Mammary epithelial cell (primary cell): ENCODE measurements at regions not wholly inside any gene's neighbourhood (a gene's known extent, or its start where the extent isn't known, plus 50 kb on each side); places are given as distances from the start of the nearest gene placed in this dataset.

ENCODE experiments used
- CTCF ChIP-seq, 2 donors: IDR thresholded peaks in 1 of 2; conservative IDR thresholded peaks in 1 of 2; 2 replicates each; pipeline ENCODE4 v1.5.1; 2011 to 2012; ENCODE audit warnings: inconsistent platforms in 2 of 2, low read length in 2 of 2, mild to moderate bottlenecking in 2 of 2, control low read depth in 1 of 2, low read depth in 1 of 2; ENCODE audit not compliant: insufficient read depth in 1 of 2; ENCODE audit errors: extremely low read depth in 1 of 2
- EZH2 ChIP-seq: IDR thresholded peaks from 2 replicates; pipeline ENCODE4 v1.6.1; 2012; ENCODE audit warnings: low read length, inconsistent platforms, borderline replicate concordance

DNA sequence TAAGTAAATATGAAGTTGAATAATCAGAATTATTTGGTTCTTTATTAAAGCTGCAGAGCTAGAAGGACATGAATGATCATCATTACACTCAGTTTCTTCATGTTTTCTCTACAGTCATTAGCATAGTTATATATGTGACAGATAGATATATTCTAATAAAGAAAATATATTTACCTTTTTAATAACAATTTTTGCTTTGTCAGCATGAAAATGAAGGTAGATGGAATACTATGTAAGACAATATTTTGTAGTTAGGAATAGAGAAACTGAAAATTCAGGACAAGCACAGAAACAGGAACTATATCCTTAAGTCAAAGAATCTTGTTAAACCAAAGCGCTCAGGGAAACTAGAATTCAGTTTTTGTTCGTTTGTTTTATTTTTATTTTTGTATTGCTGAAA lies 649.9 kb upstream of the NRXN1 start:
- no peak for TF ChIP-seq EZH2
- TF ChIP-seq CTCF (conservative IDR thresholded peaks at IDR 0.05 in 1 of 2, IDR thresholded peaks at IDR 0.05 in 1 of 2; ENCODE audit: extremely low read depth in 1 of 2, insufficient read depth in 1 of 2, low read depth in 1 of 2, low read length in 2 of 2), result no peak
